GM12878 (cell line): ENCODE measurements at regions not wholly inside any gene's neighbourhood (a gene's known extent, or its start where the extent isn't known, plus 50 kb on each side); places are given as distances from the start of the nearest gene placed in this dataset.

Source experiments
- ATAC-seq: fragments of 200-7000 bp; cut with Tn5 transposase; 3 replicates; pipeline ENCODE4 v1.9.1; 2020; ENCODE audit warnings: mild to moderate bottlenecking, moderate library complexity
- BruUV-seq: library from RNA; stranded (reverse); fragments of 400-500 nt; replicated peaks from 2 replicates; lab custom pipeline; 2021; lab: Mats Ljungman, UMichigan
- CTCF ChIA-PET: fragments of 300-600 bp; sonication (Branson Sonifier 250); formaldehyde crosslinking; extraction: SDS; loops from one replicate; lab custom pipeline; 2021; ENCODE audit warnings: inconsistent platforms; lab: Yijun Ruan, JAX
- POLR2A ChIA-PET: fragments of 350-600 bp; formaldehyde crosslinking; extraction: SDS; loops from one replicate; lab custom pipeline; 2021; ENCODE audit warnings: inconsistent platforms; lab: Charles Lee
- RAD21 ChIA-PET: fragments of 300-600 bp; sonication (Branson Sonifier 250); formaldehyde crosslinking; loops from one replicate; lab custom pipeline; 2023; ENCODE audit warnings: antibody characterized with exemption; ENCODE audit not compliant: unreplicated experiment; lab: Charles Lee
- SMC1A ChIA-PET: fragments of 300-600 bp; sonication (Branson Sonifier 250); formaldehyde crosslinking; loops from one replicate; lab custom pipeline; 2023; ENCODE audit not compliant: unreplicated experiment, uncharacterized antibody; lab: Charles Lee
- DNase-seq: peaks from one replicate; pipeline ENCODE4 v3.0.0-alpha.2; 2011; ENCODE audit warnings: low read depth, low spot score
- FAIRE-seq: peaks from 3 replicates; lab custom pipeline; 2011; peaks lifted over from hg19 to GRCh38; lab: Jason Lieb, UNC
- H2AFZ ChIP-seq: 2 replicates; pipeline ENCODE4 v1.6.0; 2011; ENCODE audit warnings: low read depth, low read length, control low read depth; ENCODE audit not compliant: control insufficient read depth
- H3K27ac ChIP-seq: 2 replicates; pipeline ENCODE4 v1.5.1; 2011; ENCODE audit warnings: control low read depth; ENCODE audit not compliant: control insufficient read depth, insufficient read depth
- H3K27me3 ChIP-seq, 2 experiments: replicated peaks in 1 of 2; 2 replicates each; pipeline versions ENCODE4 v1.6.0 to v1.6.1; 2011; ENCODE audit warnings: low read length in 1 of 2; ENCODE audit not compliant: control insufficient read depth in 2 of 2, insufficient read depth in 2 of 2
- H3K36me3 ChIP-seq, 2 experiments: 2 replicates each; pipeline ENCODE4 v1.5.1; 2011; ENCODE audit warnings: low read length in 1 of 2; ENCODE audit not compliant: control insufficient read depth in 2 of 2, insufficient read depth in 2 of 2
- H3K4me1 ChIP-seq: 2 replicates; pipeline ENCODE4 v1.6.1; 2011; ENCODE audit warnings: mild to moderate bottlenecking, low read length, moderate library complexity, mixed read lengths; ENCODE audit not compliant: control insufficient read depth, insufficient read depth
- H3K4me2 ChIP-seq: 2 replicates; pipeline ENCODE4 v1.6.0; 2011; ENCODE audit warnings: control low read depth; ENCODE audit not compliant: control insufficient read depth, insufficient read depth
- H3K4me3 ChIP-seq: fragments of 200-600 bp; sonication (generic); 2 replicates; pipeline ENCODE4 v1.5.1; 2016
- H3K79me2 ChIP-seq: 2 replicates; pipeline ENCODE4 v1.6.0; 2011; ENCODE audit warnings: low read length; ENCODE audit not compliant: control insufficient read depth, insufficient read depth
- H3K9ac ChIP-seq: 2 replicates; pipeline ENCODE4 v1.8.0; 2011; ENCODE audit warnings: low read length, control low read depth, mixed read lengths; ENCODE audit not compliant: control insufficient read depth, insufficient read depth
- H3K9me3 ChIP-seq: replicated peaks from 3 replicates; pipeline ENCODE4 v1.5.1; 2011; ENCODE audit warnings: mild to moderate bottlenecking, low read length; ENCODE audit not compliant: control insufficient read depth, insufficient read depth
- H4K20me1 ChIP-seq: 2 replicates; pipeline ENCODE4 v1.6.0; 2011; ENCODE audit not compliant: control insufficient read depth, insufficient read depth
- ATF3 ChIP-seq: IDR thresholded peaks from 2 replicates; pipeline ENCODE4 v1.6.1; 2011; ENCODE audit warnings: low read depth, mild to moderate bottlenecking, low read length, moderate library complexity, borderline replicate concordance; ENCODE audit errors: extremely low read depth
- ATF7 ChIP-seq: fragments of 450-650 bp; IDR thresholded peaks from 2 replicates; pipeline ENCODE4 v1.6.1; 2016; ENCODE audit warnings: low read depth, mild to moderate bottlenecking
- CBX5 ChIP-seq: sonication (generic); IDR thresholded peaks from 2 replicates; pipeline ENCODE4 v1.6.1; 2016; ENCODE audit warnings: low read depth, moderate library complexity, mild to moderate bottlenecking, inconsistent platforms
- GABPA ChIP-seq: IDR thresholded peaks from 2 replicates; pipeline ENCODE4 v1.6.1; 2014; ENCODE audit warnings: antibody characterized with exemption, low read depth, mild to moderate bottlenecking, inconsistent platforms
- GATAD2B ChIP-seq: fragments of 450-650 bp; conservative IDR thresholded peaks from 2 replicates; pipeline ENCODE4 v1.6.1; 2017; ENCODE audit warnings: low read depth, mild to moderate bottlenecking, moderate library complexity
- POLR2A ChIP-seq: IDR thresholded peaks from 2 replicates; pipeline ENCODE4 v1.6.1; 2011; ENCODE audit warnings: low read depth, mild to moderate bottlenecking, low read length
- SIX5 ChIP-seq: IDR thresholded peaks from 2 replicates; pipeline ENCODE4 v1.6.1; 2011; ENCODE audit warnings: mild to moderate bottlenecking, low read depth, low read length, moderate library complexity; ENCODE audit not compliant: severe bottlenecking
- SMAD5 ChIP-seq: IDR thresholded peaks from 2 replicates; pipeline ENCODE4 v1.6.1; 2016; ENCODE audit warnings: antibody characterized with exemption, low read depth
- SREBF1 ChIP-seq: IDR thresholded peaks from 2 replicates; pipeline ENCODE4 v1.6.1; 2012; ENCODE audit warnings: mild to moderate bottlenecking, low read length
- SUPT20H ChIP-seq: IDR thresholded peaks from 2 replicates; pipeline ENCODE4 v1.6.1; 2011; ENCODE audit warnings: low read depth, mild to moderate bottlenecking, low read length, moderate library complexity, borderline replicate concordance; ENCODE audit not compliant: control insufficient read depth
- TAF1 ChIP-seq: IDR thresholded peaks from 2 replicates; pipeline ENCODE4 v1.6.1; 2011; ENCODE audit warnings: mild to moderate bottlenecking, low read depth, low read length, borderline replicate concordance
- ZNF384 ChIP-seq: IDR thresholded peaks from 2 replicates; pipeline ENCODE4 v1.6.1; 2012; ENCODE audit warnings: low read depth, mild to moderate bottlenecking, low read length, improper control_type of control experiment, borderline replicate concordance
- WGBS: methylation state at CpG from one replicate; pipeline ENCODE4 v1.1.6; 2016; ENCODE audit warnings: low lambda C conversion rate; ENCODE audit not compliant: insufficient replicate concordance, insufficient coverage; ENCODE audit errors: missing lambda C conversion rate; 5-methylcytosine and 5-hydroxymethylcytosine counted together
- in situ Hi-C: fragments of 300-500 bp; cut with MboI; formaldehyde crosslinking; loops from 9 replicates; pipeline ENCODE4 v1.14.3; 2018; ENCODE audit warnings: mixed read lengths
- intact Hi-C: fragments of 100-400 bp; cut with micrococcal nuclease; formaldehyde crosslinking; loops from one replicate; pipeline ENCODE4 v1.14.2; 2022; ENCODE audit not compliant: unreplicated experiment
- TF ChIP-seq, protein P1 (sequence below): fragments of 450-650 bp; IDR thresholded peaks from 2 replicates; pipeline ENCODE4 v1.6.1; 2016; ENCODE audit warnings: mild to moderate bottlenecking, moderate library complexity, borderline replicate concordance

GRCh38 chr1:164910671-164911070 is 351.7 kb downstream of the PBX1 start:
- CTCF ChIA-PET: no interaction called here
- BruUV-seq: no TSS peak
- ATAC-seq (no peak), FAIRE-seq (no peak), DNase-seq (no peak)
- Histone ChIP-seq H2AFZ (no peak overlapping the region), H3K4me3 (no peak overlapping the region), H3K27me3 (no peaks in the 10 kb centered on the region; a peak in 1 of 4 replicates), H4K20me1 (no peaks in the 10 kb centered on the region), H3K4me1 (no peaks in the 10 kb centered on the region), H3K9ac (no peak overlapping the region), H3K4me2 (no peak overlapping the region), H3K36me3 (no peaks in the 10 kb centered on the region), H3K79me2 (no peaks in the 10 kb centered on the region), H3K27ac (no peak overlapping the region), H3K9me3 (no peaks in the 10 kb centered on the region)
- SMC1A ChIA-PET: no interaction called here
- intact Hi-C loops (no loop called here), in situ Hi-C loops (no loop called here)
- WGBS: 8% methylated on average over 2 of the region's 2 CpGs
- TF ChIP-seq ZNF384 (no peak), ATF7 (no peak), GATAD2B (no peak), SIX5 (no peak), SUPT20H (no peak), POLR2A (no peak), GABPA (no peak), TAF1 (no peak), CBX5 (no peak), SMAD5 (no peak), SREBF1 (no peak), ATF3 (no peak)
- TF ChIP-seq, protein P1, sequence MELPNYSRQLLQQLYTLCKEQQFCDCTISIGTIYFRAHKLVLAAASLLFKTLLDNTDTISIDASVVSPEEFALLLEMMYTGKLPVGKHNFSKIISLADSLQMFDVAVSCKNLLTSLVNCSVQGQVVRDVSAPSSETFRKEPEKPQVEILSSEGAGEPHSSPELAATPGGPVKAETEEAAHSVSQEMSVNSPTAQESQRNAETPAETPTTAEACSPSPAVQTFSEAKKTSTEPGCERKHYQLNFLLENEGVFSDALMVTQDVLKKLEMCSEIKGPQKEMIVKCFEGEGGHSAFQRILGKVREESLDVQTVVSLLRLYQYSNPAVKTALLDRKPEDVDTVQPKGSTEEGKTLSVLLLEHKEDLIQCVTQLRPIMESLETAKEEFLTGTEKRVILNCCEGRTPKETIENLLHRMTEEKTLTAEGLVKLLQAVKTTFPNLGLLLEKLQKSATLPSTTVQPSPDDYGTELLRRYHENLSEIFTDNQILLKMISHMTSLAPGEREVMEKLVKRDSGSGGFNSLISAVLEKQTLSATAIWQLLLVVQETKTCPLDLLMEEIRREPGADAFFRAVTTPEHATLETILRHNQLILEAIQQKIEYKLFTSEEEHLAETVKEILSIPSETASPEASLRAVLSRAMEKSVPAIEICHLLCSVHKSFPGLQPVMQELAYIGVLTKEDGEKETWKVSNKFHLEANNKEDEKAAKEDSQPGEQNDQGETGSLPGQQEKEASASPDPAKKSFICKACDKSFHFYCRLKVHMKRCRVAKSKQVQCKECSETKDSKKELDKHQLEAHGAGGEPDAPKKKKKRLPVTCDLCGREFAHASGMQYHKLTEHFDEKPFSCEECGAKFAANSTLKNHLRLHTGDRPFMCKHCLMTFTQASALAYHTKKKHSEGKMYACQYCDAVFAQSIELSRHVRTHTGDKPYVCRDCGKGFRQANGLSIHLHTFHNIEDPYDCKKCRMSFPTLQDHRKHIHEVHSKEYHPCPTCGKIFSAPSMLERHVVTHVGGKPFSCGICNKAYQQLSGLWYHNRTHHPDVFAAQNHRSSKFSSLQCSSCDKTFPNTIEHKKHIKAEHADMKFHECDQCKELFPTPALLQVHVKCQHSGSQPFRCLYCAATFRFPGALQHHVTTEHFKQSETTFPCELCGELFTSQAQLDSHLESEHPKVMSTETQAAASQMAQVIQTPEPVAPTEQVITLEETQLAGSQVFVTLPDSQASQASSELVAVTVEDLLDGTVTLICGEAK: no peak
- RAD21 ChIA-PET: no interaction called here
- POLR2A ChIA-PET: no interaction called here
